GM12878 (cell line): ENCODE measurements at regions not wholly inside any gene's neighbourhood (a gene's known extent, or its start where the extent isn't known, plus 50 kb on each side); places are given as distances from the start of the nearest gene placed in this dataset.

Experiments used
- CBX5 ChIP-seq: sonication (generic); IDR thresholded peaks from 2 replicates; pipeline ENCODE4 v1.6.1; 2016; ENCODE audit warnings: low read depth, moderate library complexity, mild to moderate bottlenecking, inconsistent platforms
- KDM1A ChIP-seq: fragments of 200-600 bp; sonication (generic); IDR thresholded peaks from 2 replicates; pipeline ENCODE4 v1.6.1; 2016; ENCODE audit warnings: borderline replicate concordance
- KLF5 ChIP-seq: fragments of 450-650 bp; IDR thresholded peaks from 2 replicates; pipeline ENCODE4 v1.6.1; 2014; ENCODE audit warnings: mild to moderate bottlenecking; ENCODE audit not compliant: partially characterized antibody
- POLR2AphosphoS2 ChIP-seq: IDR thresholded peaks from 2 replicates; pipeline ENCODE4 v1.6.1; 2011; ENCODE audit warnings: low read depth, mild to moderate bottlenecking, low read length, improper control_type of control experiment, moderate library complexity
- POLR2AphosphoS5 ChIP-seq: IDR thresholded peaks from 2 replicates; pipeline ENCODE4 v1.6.1; 2011; ENCODE audit warnings: mild to moderate bottlenecking, low read length, inconsistent platforms
- RFX5 ChIP-seq: IDR thresholded peaks from 2 replicates; pipeline ENCODE4 v1.6.1; 2011; ENCODE audit warnings: low read depth, low read length, improper control_type of control experiment
- SUPT20H ChIP-seq: IDR thresholded peaks from 2 replicates; pipeline ENCODE4 v1.6.1; 2011; ENCODE audit warnings: low read depth, mild to moderate bottlenecking, low read length, moderate library complexity, borderline replicate concordance; ENCODE audit not compliant: control insufficient read depth
- YY1 ChIP-seq: IDR thresholded peaks from 2 replicates; pipeline ENCODE4 v1.6.1; 2011; ENCODE audit warnings: low read depth, mild to moderate bottlenecking, low read length
- ZZZ3 ChIP-seq: IDR thresholded peaks from 2 replicates; pipeline ENCODE4 v1.6.1; 2011; ENCODE audit warnings: low read depth; ENCODE audit not compliant: control insufficient read depth, insufficient read length
- TF ChIP-seq, protein P1 (sequence below): fragments of 150-350 bp; IDR thresholded peaks from 2 replicates; pipeline ENCODE4 v1.6.1; 2016; ENCODE audit warnings: low read depth, low read length
- TF ChIP-seq, protein P2 (sequence below): fragments of 450-650 bp; IDR thresholded peaks from 2 replicates; pipeline ENCODE4 v1.6.1; 2018; ENCODE audit warnings: mild to moderate bottlenecking, low read depth, moderate library complexity; ENCODE audit not compliant: partially characterized antibody

DNA sequence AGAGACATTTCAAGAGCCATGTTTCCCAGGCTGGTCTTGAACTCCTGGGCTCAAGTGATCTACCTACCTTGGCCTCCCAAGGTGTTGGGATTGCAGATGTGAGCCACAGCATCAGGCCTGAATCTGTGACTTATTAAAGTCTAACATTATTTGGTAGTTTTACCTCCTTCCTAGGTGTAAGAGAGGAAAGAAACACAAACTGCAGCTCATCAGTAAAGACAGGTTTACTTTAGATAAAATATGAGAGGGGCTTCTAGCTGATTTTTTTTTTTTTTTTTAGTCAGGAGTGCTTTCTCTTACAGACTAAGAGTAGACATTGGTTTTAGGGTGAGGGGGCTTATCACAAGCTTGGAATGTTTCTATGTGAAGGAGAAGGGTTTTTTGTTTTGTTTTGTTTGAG is 63.9 kb upstream of the RNU6-1 start (continued):
- TF ChIP-seq, protein P1, sequence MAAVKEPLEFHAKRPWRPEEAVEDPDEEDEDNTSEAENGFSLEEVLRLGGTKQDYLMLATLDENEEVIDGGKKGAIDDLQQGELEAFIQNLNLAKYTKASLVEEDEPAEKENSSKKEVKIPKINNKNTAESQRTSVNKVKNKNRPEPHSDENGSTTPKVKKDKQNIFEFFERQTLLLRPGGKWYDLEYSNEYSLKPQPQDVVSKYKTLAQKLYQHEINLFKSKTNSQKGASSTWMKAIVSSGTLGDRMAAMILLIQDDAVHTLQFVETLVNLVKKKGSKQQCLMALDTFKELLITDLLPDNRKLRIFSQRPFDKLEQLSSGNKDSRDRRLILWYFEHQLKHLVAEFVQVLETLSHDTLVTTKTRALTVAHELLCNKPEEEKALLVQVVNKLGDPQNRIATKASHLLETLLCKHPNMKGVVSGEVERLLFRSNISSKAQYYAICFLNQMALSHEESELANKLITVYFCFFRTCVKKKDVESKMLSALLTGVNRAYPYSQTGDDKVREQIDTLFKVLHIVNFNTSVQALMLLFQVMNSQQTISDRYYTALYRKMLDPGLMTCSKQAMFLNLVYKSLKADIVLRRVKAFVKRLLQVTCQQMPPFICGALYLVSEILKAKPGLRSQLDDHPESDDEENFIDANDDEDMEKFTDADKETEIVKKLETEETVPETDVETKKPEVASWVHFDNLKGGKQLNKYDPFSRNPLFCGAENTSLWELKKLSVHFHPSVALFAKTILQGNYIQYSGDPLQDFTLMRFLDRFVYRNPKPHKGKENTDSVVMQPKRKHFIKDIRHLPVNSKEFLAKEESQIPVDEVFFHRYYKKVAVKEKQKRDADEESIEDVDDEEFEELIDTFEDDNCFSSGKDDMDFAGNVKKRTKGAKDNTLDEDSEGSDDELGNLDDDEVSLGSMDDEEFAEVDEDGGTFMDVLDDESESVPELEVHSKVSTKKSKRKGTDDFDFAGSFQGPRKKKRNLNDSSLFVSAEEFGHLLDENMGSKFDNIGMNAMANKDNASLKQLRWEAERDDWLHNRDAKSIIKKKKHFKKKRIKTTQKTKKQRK = no peak
- TF ChIP-seq ZZZ3 (no peak), CBX5 (no peak), SUPT20H (no peak), YY1 (no peak), POLR2AphosphoS2 (no peak), RFX5 (no peak), KDM1A (no peak), POLR2AphosphoS5 (no peak), KLF5 (no peak)
- TF ChIP-seq, protein P2, sequence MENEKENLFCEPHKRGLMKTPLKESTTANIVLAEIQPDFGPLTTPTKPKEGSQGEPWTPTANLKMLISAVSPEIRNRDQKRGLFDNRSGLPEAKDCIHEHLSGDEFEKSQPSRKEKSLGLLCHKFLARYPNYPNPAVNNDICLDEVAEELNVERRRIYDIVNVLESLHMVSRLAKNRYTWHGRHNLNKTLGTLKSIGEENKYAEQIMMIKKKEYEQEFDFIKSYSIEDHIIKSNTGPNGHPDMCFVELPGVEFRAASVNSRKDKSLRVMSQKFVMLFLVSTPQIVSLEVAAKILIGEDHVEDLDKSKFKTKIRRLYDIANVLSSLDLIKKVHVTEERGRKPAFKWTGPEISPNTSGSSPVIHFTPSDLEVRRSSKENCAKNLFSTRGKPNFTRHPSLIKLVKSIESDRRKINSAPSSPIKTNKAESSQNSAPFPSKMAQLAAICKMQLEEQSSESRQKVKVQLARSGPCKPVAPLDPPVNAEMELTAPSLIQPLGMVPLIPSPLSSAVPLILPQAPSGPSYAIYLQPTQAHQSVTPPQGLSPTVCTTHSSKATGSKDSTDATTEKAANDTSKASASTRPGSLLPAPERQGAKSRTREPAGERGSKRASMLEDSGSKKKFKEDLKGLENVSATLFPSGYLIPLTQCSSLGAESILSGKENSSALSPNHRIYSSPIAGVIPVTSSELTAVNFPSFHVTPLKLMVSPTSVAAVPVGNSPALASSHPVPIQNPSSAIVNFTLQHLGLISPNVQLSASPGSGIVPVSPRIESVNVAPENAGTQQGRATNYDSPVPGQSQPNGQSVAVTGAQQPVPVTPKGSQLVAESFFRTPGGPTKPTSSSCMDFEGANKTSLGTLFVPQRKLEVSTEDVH = no peak
